HG03159 (cell line): ENCODE measurements at regions not wholly inside any gene's neighbourhood (a gene's known extent, or its start where the extent isn't known, plus 50 kb on each side); places are given as distances from the start of the nearest gene placed in this dataset.
"Not testable (repeated sequence)": the region's sequence is repeated elsewhere in the genome, so short reads cannot be mapped to it uniquely, and the experiment has no call there.

Experiments used
- ATAC-seq: cut with Tn5 transposase; IDR thresholded peaks from one replicate; pipeline ENCODE4 v1.9.1; 2021; ENCODE audit warnings: mild to moderate bottlenecking, moderate library complexity; ENCODE audit not compliant: unreplicated experiment

GRCh38 chr7:116373229-116373628 is 126.3 kb upstream of the CAV2 start:
- not testable (repeated sequence) for ATAC-seq

GRCh38 chr7:116377721-116378120 is 121.8 kb upstream of the CAV2 start:
- ATAC-seq = no peak

GRCh38 chr7:116380025-116380424 is 119.5 kb upstream of the CAV2 start:
- ATAC-seq = no peak

- no peak for ATAC-seq
Measured at GRCh38 chr7:116382375-116382774, 117.2 kb upstream of the CAV2 start.

GRCh38 chr7:116384936-116385635 is 114.5 kb upstream of the CAV2 start:
- no peak for ATAC-seq

- ATAC-seq = no peak
Measured at GRCh38 chr7:116386674-116387073, 112.9 kb upstream of the CAV2 start.

- ATAC-seq = no peak
Measured at GRCh38 chr7:116390363-116390762, 109.2 kb upstream of the CAV2 start.

- ATAC-seq = no peak
Measured at GRCh38 chr7:116392806-116393205, 106.7 kb upstream of the CAV2 start.

GRCh38 chr7:116393654-116394053 is 105.9 kb upstream of the CAV2 start:
- no peak for ATAC-seq

GRCh38 chr7:116394106-116394505 is 105.4 kb upstream of the CAV2 start:
- no peak for ATAC-seq

GRCh38 chr7:116395141-116395791 is 104.3 kb upstream of the CAV2 start:
- ATAC-seq = no peak

GRCh38 chr7:116398672-116399071 is 100.9 kb upstream of the CAV2 start:
- ATAC-seq = no peak

- no peak for ATAC-seq
Measured at GRCh38 chr7:116399819-116400218, 99.7 kb upstream of the CAV2 start.

- no peak for ATAC-seq
Measured at GRCh38 chr7:116400522-116400921, 99.0 kb upstream of the CAV2 start.

- no peak for ATAC-seq
Measured at GRCh38 chr7:116401711-116402110, 97.8 kb upstream of the CAV2 start.

- no peak for ATAC-seq
Measured at GRCh38 chr7:116403265-116403664, 96.3 kb upstream of the CAV2 start.

GRCh38 chr7:116404389-116404788 is 95.1 kb upstream of the CAV2 start:
- ATAC-seq = no peak

GRCh38 chr7:116405810-116406209 is 93.7 kb upstream of the CAV2 start:
- no peak for ATAC-seq

GRCh38 chr7:116407165-116407564 is 92.4 kb upstream of the CAV2 start:
- ATAC-seq = no peak

GRCh38 chr7:116408166-116408565 is 91.4 kb upstream of the CAV2 start:
- no peak for ATAC-seq

- not testable (repeated sequence) for ATAC-seq
Measured at GRCh38 chr7:116408831-116409453, 90.6 kb upstream of the CAV2 start.

GRCh38 chr7:116410694-116411093 is 88.8 kb upstream of the CAV2 start:
- not testable (repeated sequence) for ATAC-seq
